GM23338 (cell line): ENCODE measurements at regions not wholly inside any gene's neighbourhood (a gene's known extent, or its start where the extent isn't known, plus 50 kb on each side); places are given as distances from the start of the nearest gene placed in this dataset.

ENCODE experiments used
- ATAC-seq: fragments of 200-7000 bp; cut with Tn5 transposase; 3 replicates; pipeline ENCODE4 v1.9.1; 2020
- DNase-seq: peaks from one replicate; pipeline ENCODE4 v3.0.0-alpha.2; 2015; ENCODE audit warnings: low spot score
- H2AFZ ChIP-seq: fragments of 200-600 bp; sonication (generic); 2 replicates; pipeline ENCODE4 v1.8.0; 2016; ENCODE audit warnings: antibody characterized with exemption, mild to moderate bottlenecking, moderate library complexity
- H3F3A ChIP-seq: fragments of 200-600 bp; sonication (generic); replicated peaks from 2 replicates; pipeline ENCODE4 v1.8.0; 2017; ENCODE audit warnings: antibody characterized with exemption, mixed run types, low read depth
- H3K27ac ChIP-seq: fragments of 200-600 bp; sonication (generic); 2 replicates; pipeline ENCODE4 v1.6.1; 2016; ENCODE audit warnings: low read depth
- H3K27me3 ChIP-seq: fragments of 200-600 bp; sonication (generic); 2 replicates; pipeline ENCODE4 v1.8.0; 2016; ENCODE audit warnings: mild to moderate bottlenecking, mixed run types, moderate library complexity; ENCODE audit not compliant: insufficient read depth
- H3K36me3 ChIP-seq: fragments of 200-600 bp; sonication (generic); 2 replicates; pipeline ENCODE4 v1.8.0; 2016; ENCODE audit warnings: mild to moderate bottlenecking; ENCODE audit not compliant: insufficient read depth
- H3K4me1 ChIP-seq: fragments of 200-600 bp; sonication (generic); 2 replicates; pipeline ENCODE4 v1.8.0; 2016; ENCODE audit warnings: mild to moderate bottlenecking, moderate library complexity; ENCODE audit not compliant: insufficient read depth
- H3K4me2 ChIP-seq: fragments of 200-600 bp; sonication (generic); 2 replicates; pipeline ENCODE4 v1.7.1; 2017; ENCODE audit warnings: mixed run types
- H3K4me3 ChIP-seq: fragments of 200-600 bp; sonication (generic); 2 replicates; pipeline ENCODE4 v1.6.1; 2016; ENCODE audit warnings: mixed run types
- H3K79me2 ChIP-seq: fragments of 200-600 bp; sonication (generic); replicated peaks from 2 replicates; pipeline ENCODE4 v1.8.0; 2017; ENCODE audit warnings: mild to moderate bottlenecking; ENCODE audit not compliant: insufficient read depth
- H3K9me2 ChIP-seq: fragments of 200-600 bp; sonication (generic); 2 replicates; pipeline ENCODE4 v1.8.0; 2017; ENCODE audit not compliant: insufficient read depth
- H4K20me1 ChIP-seq: fragments of 200-600 bp; sonication (generic); replicated peaks from 2 replicates; pipeline ENCODE4 v1.8.0; 2017; ENCODE audit warnings: mild to moderate bottlenecking; ENCODE audit not compliant: insufficient read depth
- H3K27ac Mint-ChIP-seq: 2 replicates; pipeline ENCODE4 v1.8.0; 2020; ENCODE audit warnings: inconsistent platforms, mild to moderate bottlenecking, moderate library complexity, mixed read lengths
- H3K27me3 Mint-ChIP-seq: 3 replicates; pipeline ENCODE4 v1.8.0; 2022; ENCODE audit warnings: low read depth, mild to moderate bottlenecking, moderate library complexity, mixed read lengths, inconsistent platforms; ENCODE audit not compliant: insufficient read depth, poor library complexity
- H3K36me3 Mint-ChIP-seq: 3 replicates; pipeline ENCODE4 v1.8.0; 2021; ENCODE audit warnings: low read depth, mild to moderate bottlenecking, inconsistent platforms, moderate library complexity, mixed read lengths
- H3K4me1 Mint-ChIP-seq: 3 replicates; pipeline ENCODE4 v1.8.0; 2020; ENCODE audit warnings: mild to moderate bottlenecking, inconsistent platforms, mixed read lengths
- H3K4me3 Mint-ChIP-seq: 3 replicates; pipeline ENCODE4 v1.8.0; 2021; ENCODE audit warnings: moderate library complexity, mild to moderate bottlenecking, inconsistent platforms, mixed read lengths
- H3K9me3 Mint-ChIP-seq: 3 replicates; pipeline ENCODE4 v1.8.0; 2020; ENCODE audit warnings: moderate library complexity, mild to moderate bottlenecking, inconsistent platforms, mixed read lengths
- CREB1 ChIP-seq: fragments of 250-450 bp; sonication (Bioruptor Pico); IDR thresholded peaks from 2 replicates; pipeline ENCODE4 v1.5.0; 2020; ENCODE audit warnings: low read depth, mild to moderate bottlenecking, moderate library complexity
- EZH2 ChIP-seq: fragments of 200-600 bp; sonication (generic); IDR thresholded peaks from one replicate; pipeline ENCODE4 v1.8.0; 2017; ENCODE audit warnings: antibody characterized with exemption, mild to moderate bottlenecking, low read depth; ENCODE audit not compliant: unreplicated experiment
- EZH2phosphoT487 ChIP-seq: fragments of 200-600 bp; sonication (generic); IDR thresholded peaks from one replicate; pipeline ENCODE4 v1.8.1; 2018; ENCODE audit warnings: antibody characterized with exemption; ENCODE audit not compliant: unreplicated experiment
- JUNB ChIP-seq: IDR thresholded peaks from one replicate; pipeline ENCODE4 v1.6.1; 2016; ENCODE audit warnings: antibody characterized with exemption; ENCODE audit not compliant: unreplicated experiment
- POLR2AphosphoS5 ChIP-seq: IDR thresholded peaks from 2 replicates; pipeline ENCODE4 v1.6.1; 2016; ENCODE audit warnings: antibody characterized with exemption, low read depth
- STAT1 ChIP-seq: IDR thresholded peaks from one replicate; pipeline ENCODE4 v1.6.1; 2016; ENCODE audit warnings: antibody characterized with exemption; ENCODE audit not compliant: unreplicated experiment
- ZNF114 ChIP-seq: fragments of 250-450 bp; sonication (Bioruptor Pico); IDR thresholded peaks from 2 replicates; pipeline ENCODE4 v1.5.0; 2020; ENCODE audit warnings: mild to moderate bottlenecking, moderate library complexity
- ZNF331 ChIP-seq: fragments of 250-450 bp; sonication (Bioruptor Pico); IDR thresholded peaks from 2 replicates; pipeline ENCODE4 v1.5.0; 2020; ENCODE audit warnings: low read depth, mild to moderate bottlenecking, moderate library complexity
- TF ChIP-seq, protein P1 (sequence below), 2 experiments: fragments of 200-600 bp in 1 of 2; sonication (generic) in 1 of 2; conservative IDR thresholded peaks; 2 replicates each; pipeline versions ENCODE4 v1.5.1 to v1.6.1; 2016 to 2017; ENCODE audit warnings: antibody characterized with exemption in 2 of 2, low read depth in 2 of 2, mild to moderate bottlenecking in 2 of 2, moderate library complexity in 1 of 2
- TF ChIP-seq, protein P2 (sequence below): fragments of 250-450 bp; sonication (Bioruptor Pico); IDR thresholded peaks from 2 replicates; pipeline ENCODE4 v1.5.0; 2020; ENCODE audit warnings: mild to moderate bottlenecking, moderate library complexity
- TF ChIP-seq, protein P3 (sequence below): IDR thresholded peaks from 2 replicates; pipeline ENCODE4 v1.6.1; 2016; ENCODE audit warnings: antibody characterized with exemption

DNA sequence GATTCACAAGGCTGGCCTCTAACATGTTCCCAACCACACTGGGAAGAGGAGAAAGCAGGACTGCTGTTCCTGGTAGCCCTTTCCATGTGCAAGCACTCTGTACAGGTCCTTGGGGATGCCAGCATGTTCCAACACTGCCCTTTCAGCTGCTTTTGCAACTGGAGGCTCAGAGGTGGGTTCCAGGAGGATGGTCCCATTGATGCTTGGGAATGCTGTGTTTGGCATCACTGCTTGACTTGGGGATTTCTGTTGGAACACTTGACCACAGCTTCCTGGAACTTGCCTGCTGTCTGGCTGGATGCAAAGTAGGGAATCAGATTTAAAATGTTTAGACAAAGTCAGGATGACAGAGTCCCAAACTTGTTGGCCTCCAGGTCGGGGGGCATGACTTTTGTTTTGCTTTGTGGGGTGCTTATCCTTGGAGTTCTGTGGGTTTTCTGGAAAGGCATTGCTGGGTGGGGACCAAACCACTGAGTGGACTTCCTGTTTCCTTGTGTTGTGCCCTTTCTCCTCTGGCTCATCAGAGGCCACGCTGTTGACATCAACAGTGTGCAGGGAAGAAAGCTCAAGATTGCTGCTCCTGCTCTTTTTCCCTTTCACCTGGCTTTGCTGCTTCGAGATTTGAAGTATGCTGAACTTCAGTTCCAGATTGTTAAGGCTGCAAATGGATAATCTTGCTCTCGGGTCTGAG is 148.5 kb upstream of the RPS23 start:
- peaks cover 4% of the 10 kb centered on the region for H3K27me3 Mint-ChIP-seq

DNA sequence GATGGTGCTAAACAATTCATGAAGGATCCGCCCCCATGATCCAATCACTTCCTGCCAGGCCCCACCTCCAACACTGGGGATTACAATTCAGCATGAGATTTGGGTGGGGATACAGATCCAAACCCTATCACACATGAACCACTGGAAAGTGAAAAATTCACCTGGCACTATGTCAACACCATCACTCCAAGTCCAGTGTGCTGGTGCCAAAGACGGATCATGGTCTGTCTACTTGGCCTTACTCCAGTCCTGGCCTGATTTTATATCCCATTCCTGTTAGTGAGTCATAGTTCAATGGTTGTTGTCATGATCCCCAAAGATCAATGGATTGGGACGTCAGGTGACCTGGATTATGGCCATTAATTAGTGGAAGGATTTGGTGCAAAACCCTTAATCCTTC is 147.4 kb upstream of the RPS23 start:
- no peaks in the 10 kb centered on the region for H3K9me2 ChIP-seq
- H3K9me3 Mint-ChIP-seq = peaks cover 4% of the 10 kb centered on the region; the same call in 2 of the 3 replicates
- no peak overlapping the region for H3K4me3 Mint-ChIP-seq
- no peaks in the 10 kb centered on the region; the same call in 1 of the 2 replicates for H3K36me3 ChIP-seq
- no peaks in the 10 kb centered on the region for H3K27me3 ChIP-seq
- DNase-seq (no peak), ATAC-seq (no peak)
- H3K4me1 Mint-ChIP-seq = peaks cover 2% of the 10 kb centered on the region; the same call in 1 of the 3 replicates
- no peaks in the 10 kb centered on the region for H3K4me1 ChIP-seq
- no peak overlapping the region for H3K4me2 ChIP-seq
- no peak overlapping the region for H2AFZ ChIP-seq
- no peak overlapping the region for H3K27ac Mint-ChIP-seq
- peaks cover 4% of the 10 kb centered on the region for H3K27me3 Mint-ChIP-seq
- peaks cover 4% of the 10 kb centered on the region; the same call in 1 of the 3 replicates for H3K36me3 Mint-ChIP-seq
- H3K79me2 ChIP-seq = no peaks in the 10 kb centered on the region
- no peaks in the 10 kb centered on the region for H4K20me1 ChIP-seq
- H3K4me3 ChIP-seq = no peak overlapping the region
- no peak overlapping the region for H3K27ac ChIP-seq
- H3F3A ChIP-seq = no peaks in the 10 kb centered on the region
- TF ChIP-seq EZH2phosphoT487 = no peak
- TF ChIP-seq, protein P1, sequence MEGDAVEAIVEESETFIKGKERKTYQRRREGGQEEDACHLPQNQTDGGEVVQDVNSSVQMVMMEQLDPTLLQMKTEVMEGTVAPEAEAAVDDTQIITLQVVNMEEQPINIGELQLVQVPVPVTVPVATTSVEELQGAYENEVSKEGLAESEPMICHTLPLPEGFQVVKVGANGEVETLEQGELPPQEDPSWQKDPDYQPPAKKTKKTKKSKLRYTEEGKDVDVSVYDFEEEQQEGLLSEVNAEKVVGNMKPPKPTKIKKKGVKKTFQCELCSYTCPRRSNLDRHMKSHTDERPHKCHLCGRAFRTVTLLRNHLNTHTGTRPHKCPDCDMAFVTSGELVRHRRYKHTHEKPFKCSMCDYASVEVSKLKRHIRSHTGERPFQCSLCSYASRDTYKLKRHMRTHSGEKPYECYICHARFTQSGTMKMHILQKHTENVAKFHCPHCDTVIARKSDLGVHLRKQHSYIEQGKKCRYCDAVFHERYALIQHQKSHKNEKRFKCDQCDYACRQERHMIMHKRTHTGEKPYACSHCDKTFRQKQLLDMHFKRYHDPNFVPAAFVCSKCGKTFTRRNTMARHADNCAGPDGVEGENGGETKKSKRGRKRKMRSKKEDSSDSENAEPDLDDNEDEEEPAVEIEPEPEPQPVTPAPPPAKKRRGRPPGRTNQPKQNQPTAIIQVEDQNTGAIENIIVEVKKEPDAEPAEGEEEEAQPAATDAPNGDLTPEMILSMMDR (conservative IDR thresholded peaks at IDR 0.05; ENCODE audit: low read depth in 2 of 2) = no peak
- TF ChIP-seq ZNF114 = no peak
- TF ChIP-seq ZNF331 = no peak
- TF ChIP-seq, protein P2, sequence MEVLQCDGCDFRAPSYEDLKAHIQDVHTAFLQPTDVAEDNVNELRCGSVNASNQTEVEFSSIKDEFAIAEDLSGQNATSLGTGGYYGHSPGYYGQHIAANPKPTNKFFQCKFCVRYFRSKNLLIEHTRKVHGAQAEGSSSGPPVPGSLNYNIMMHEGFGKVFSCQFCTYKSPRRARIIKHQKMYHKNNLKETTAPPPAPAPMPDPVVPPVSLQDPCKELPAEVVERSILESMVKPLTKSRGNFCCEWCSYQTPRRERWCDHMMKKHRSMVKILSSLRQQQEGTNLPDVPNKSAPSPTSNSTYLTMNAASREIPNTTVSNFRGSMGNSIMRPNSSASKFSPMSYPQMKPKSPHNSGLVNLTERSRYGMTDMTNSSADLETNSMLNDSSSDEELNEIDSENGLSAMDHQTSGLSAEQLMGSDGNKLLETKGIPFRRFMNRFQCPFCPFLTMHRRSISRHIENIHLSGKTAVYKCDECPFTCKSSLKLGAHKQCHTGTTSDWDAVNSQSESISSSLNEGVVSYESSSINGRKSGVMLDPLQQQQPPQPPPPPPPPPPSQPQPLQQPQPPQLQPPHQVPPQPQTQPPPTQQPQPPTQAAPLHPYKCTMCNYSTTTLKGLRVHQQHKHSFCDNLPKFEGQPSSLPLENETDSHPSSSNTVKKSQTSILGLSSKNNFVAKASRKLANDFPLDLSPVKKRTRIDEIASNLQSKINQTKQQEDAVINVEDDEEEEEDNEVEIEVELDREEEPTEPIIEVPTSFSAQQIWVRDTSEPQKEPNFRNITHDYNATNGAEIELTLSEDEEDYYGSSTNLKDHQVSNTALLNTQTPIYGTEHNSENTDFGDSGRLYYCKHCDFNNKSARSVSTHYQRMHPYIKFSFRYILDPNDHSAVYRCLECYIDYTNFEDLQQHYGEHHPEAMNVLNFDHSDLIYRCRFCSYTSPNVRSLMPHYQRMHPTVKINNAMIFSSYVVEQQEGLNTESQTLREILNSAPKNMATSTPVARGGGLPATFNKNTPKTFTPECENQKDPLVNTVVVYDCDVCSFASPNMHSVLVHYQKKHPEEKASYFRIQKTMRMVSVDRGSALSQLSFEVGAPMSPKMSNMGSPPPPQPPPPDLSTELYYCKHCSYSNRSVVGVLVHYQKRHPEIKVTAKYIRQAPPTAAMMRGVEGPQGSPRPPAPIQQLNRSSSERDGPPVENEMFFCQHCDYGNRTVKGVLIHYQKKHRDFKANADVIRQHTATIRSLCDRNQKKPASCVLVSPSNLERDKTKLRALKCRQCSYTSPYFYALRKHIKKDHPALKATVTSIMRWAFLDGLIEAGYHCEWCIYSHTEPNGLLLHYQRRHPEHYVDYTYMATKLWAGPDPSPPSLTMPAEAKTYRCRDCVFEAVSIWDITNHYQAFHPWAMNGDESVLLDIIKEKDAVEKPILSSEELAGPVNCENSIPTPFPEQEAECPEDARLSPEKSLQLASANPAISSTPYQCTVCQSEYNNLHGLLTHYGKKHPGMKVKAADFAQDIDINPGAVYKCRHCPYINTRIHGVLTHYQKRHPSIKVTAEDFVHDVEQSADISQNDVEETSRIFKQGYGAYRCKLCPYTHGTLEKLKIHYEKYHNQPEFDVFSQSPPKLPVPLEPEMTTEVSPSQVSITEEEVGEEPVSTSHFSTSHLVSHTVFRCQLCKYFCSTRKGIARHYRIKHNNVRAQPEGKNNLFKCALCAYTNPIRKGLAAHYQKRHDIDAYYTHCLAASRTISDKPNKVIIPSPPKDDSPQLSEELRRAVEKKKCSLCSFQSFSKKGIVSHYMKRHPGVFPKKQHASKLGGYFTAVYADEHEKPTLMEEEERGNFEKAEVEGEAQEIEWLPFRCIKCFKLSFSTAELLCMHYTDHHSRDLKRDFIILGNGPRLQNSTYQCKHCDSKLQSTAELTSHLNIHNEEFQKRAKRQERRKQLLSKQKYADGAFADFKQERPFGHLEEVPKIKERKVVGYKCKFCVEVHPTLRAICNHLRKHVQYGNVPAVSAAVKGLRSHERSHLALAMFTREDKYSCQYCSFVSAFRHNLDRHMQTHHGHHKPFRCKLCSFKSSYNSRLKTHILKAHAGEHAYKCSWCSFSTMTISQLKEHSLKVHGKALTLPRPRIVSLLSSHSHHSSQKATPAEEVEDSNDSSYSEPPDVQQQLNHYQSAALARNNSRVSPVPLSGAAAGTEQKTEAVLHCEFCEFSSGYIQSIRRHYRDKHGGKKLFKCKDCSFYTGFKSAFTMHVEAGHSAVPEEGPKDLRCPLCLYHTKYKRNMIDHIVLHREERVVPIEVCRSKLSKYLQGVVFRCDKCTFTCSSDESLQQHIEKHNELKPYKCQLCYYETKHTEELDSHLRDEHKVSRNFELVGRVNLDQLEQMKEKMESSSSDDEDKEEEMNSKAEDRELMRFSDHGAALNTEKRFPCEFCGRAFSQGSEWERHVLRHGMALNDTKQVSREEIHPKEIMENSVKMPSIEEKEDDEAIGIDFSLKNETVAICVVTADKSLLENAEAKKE = no peak
- no peak for TF ChIP-seq CREB1
- no peak for TF ChIP-seq POLR2AphosphoS5
- TF ChIP-seq, protein P3, sequence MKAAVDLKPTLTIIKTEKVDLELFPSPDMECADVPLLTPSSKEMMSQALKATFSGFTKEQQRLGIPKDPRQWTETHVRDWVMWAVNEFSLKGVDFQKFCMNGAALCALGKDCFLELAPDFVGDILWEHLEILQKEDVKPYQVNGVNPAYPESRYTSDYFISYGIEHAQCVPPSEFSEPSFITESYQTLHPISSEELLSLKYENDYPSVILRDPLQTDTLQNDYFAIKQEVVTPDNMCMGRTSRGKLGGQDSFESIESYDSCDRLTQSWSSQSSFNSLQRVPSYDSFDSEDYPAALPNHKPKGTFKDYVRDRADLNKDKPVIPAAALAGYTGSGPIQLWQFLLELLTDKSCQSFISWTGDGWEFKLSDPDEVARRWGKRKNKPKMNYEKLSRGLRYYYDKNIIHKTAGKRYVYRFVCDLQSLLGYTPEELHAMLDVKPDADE = no peak
- no peak for TF ChIP-seq STAT1

More for the DNA sequence above, 148.5 kb upstream of the RPS23 start:
- Mint-ChIP-seq H3K4me1 (no peaks in the 10 kb centered on the region), H3K36me3 (peaks cover 4% of the 10 kb centered on the region; the same call in 1 of the 3 replicates), H3K9me3 (peaks cover 4% of the 10 kb centered on the region; the same call in 2 of the 3 replicates), H3K4me3 (no peak overlapping the region), H3K27ac (no peak overlapping the region)
- H3K4me3 ChIP-seq = no peak overlapping the region
- no peaks in the 10 kb centered on the region for H3K4me1 ChIP-seq
- ATAC-seq (no peak), DNase-seq (no peak)
- H4K20me1 ChIP-seq = no peaks in the 10 kb centered on the region
- no peaks in the 10 kb centered on the region for H3K27me3 ChIP-seq
- no peaks in the 10 kb centered on the region; the same call in 1 of the 2 replicates for H3K36me3 ChIP-seq
- H3K79me2 ChIP-seq = no peaks in the 10 kb centered on the region
- no peak for TF ChIP-seq EZH2
- TF ChIP-seq CREB1 = no peak
- no peak for TF ChIP-seq ZNF114
- TF ChIP-seq JUNB = no peak
- no peaks in the 10 kb centered on the region for H3K9me2 ChIP-seq
- H2AFZ ChIP-seq = no peak overlapping the region
- no peak overlapping the region for H3K4me2 ChIP-seq
- no peaks in the 10 kb centered on the region for H3F3A ChIP-seq
- H3K27ac ChIP-seq = no peak overlapping the region
